ENCODE measurements at regions not wholly inside any gene's neighbourhood (a gene's known extent, or its start where the extent isn't known, plus 50 kb on each side); places are given as distances from the start of the nearest gene placed in this dataset.

- TF ChIP-seq MXI1 (IDR thresholded peaks at IDR 0.05; ENCODE audit: borderline replicate concordance, low read depth, low read length) (no peak), CTCF (conservative IDR thresholded peaks at IDR 0.05; ENCODE audit: low read depth, low read length) (no peak), POLR2A (IDR thresholded peaks at IDR 0.05; ENCODE audit: low read depth, low read length) (no peak), RFX5 (IDR thresholded peaks at IDR 0.05; ENCODE audit: low read depth, low read length) (no peak), CHD1 (IDR thresholded peaks at IDR 0.05; ENCODE audit: low read depth, low read length) (no peak), RAD21 (IDR thresholded peaks at IDR 0.05; ENCODE audit: low read length) (no peak), RCOR1 (IDR thresholded peaks at IDR 0.05; ENCODE audit: insufficient replicate concordance, low read length) (no peak)
Observed at GRCh38 chr12:13465635-13466034, 269.1 kb downstream of the EMP1 start.

Measured in IMR-90 (cell line).